ENCODE measurements at regions not wholly inside any gene's neighbourhood (a gene's known extent, or its start where the extent isn't known, plus 50 kb on each side); places are given as distances from the start of the nearest gene placed in this dataset.

GRCh38 chr4:35867057-35867456 lies 377.3 kb downstream of the ARAP2 start:
- DNase-seq (ENCODE audit: low read depth) = no peak

- DNase-seq (ENCODE audit: low read depth) = no peak
These were observed 372.0 kb downstream of the ARAP2 start for GRCh38 chr4:35872273-35872672.

GRCh38 chr4:35879479-35879878 lies 364.8 kb downstream of the ARAP2 start:
- no peak for DNase-seq (ENCODE audit: low read depth)

- no peak for DNase-seq (ENCODE audit: low read depth)
These were observed 361.2 kb downstream of the ARAP2 start for GRCh38 chr4:35883108-35883507.

- DNase-seq (ENCODE audit: low read depth) = no peak
These were observed 359.4 kb downstream of the ARAP2 start for GRCh38 chr4:35884714-35885480.

GRCh38 chr4:35897808-35898207 lies 346.5 kb downstream of the ARAP2 start:
- no peak for DNase-seq (ENCODE audit: low read depth)

GRCh38 chr4:35900286-35901243 lies 343.7 kb downstream of the ARAP2 start:
- no peak for DNase-seq (ENCODE audit: low read depth)

GRCh38 chr4:35912174-35912573 lies 332.1 kb downstream of the ARAP2 start:
- no peak for DNase-seq (ENCODE audit: low read depth)

- DNase-seq (ENCODE audit: low read depth) = no peak
These were observed 325.8 kb downstream of the ARAP2 start for GRCh38 chr4:35918491-35918977.

GRCh38 chr4:35925806-35926205 lies 318.5 kb downstream of the ARAP2 start:
- DNase-seq (ENCODE audit: low read depth) = no peak

GRCh38 chr4:35926788-35927187 lies 317.5 kb downstream of the ARAP2 start:
- DNase-seq (ENCODE audit: low read depth) = no peak

GRCh38 chr4:35933901-35934300 lies 310.4 kb downstream of the ARAP2 start:
- DNase-seq (ENCODE audit: low read depth) = no peak

GRCh38 chr4:35934320-35934981 lies 309.9 kb downstream of the ARAP2 start:
- peak; percentile 12 for DNase-seq (ENCODE audit: low read depth)

GRCh38 chr4:35938936-35939335 lies 305.4 kb downstream of the ARAP2 start:
- DNase-seq (ENCODE audit: low read depth) = no peak

GRCh38 chr4:35939751-35940150 lies 304.6 kb downstream of the ARAP2 start:
- DNase-seq (ENCODE audit: low read depth) = no peak

GRCh38 chr4:35942092-35942491 lies 302.2 kb downstream of the ARAP2 start:
- DNase-seq (ENCODE audit: low read depth) = no peak

- no peak for DNase-seq (ENCODE audit: low read depth)
These were observed 300.7 kb downstream of the ARAP2 start for GRCh38 chr4:35943606-35944005.

- DNase-seq (ENCODE audit: low read depth) = no peak
These were observed 296.1 kb downstream of the ARAP2 start for GRCh38 chr4:35948171-35948570.

GRCh38 chr4:35950442-35950841 lies 293.9 kb downstream of the ARAP2 start:
- DNase-seq (ENCODE audit: low read depth) = no peak

GRCh38 chr4:35952751-35953150 lies 291.6 kb downstream of the ARAP2 start:
- DNase-seq (ENCODE audit: low read depth) = no peak

- DNase-seq (ENCODE audit: low read depth) = no peak
These were observed 280.9 kb downstream of the ARAP2 start for GRCh38 chr4:35963383-35963782.

- no peak for DNase-seq (ENCODE audit: low read depth)
These were observed 280.3 kb downstream of the ARAP2 start for GRCh38 chr4:35963974-35964515.

Data from EH (cell line).